HepG2 (cell line): ENCODE measurements at regions not wholly inside any gene's neighbourhood (a gene's known extent, or its start where the extent isn't known, plus 50 kb on each side); places are given as distances from the start of the nearest gene placed in this dataset.

Experiments
- ATAC-seq: fragments of 200-7000 bp; cut with Tn5 transposase; 3 replicates; pipeline ENCODE4 v1.9.1; 2020; ENCODE audit warnings: mild to moderate bottlenecking, moderate library complexity
- BruUV-seq: library from RNA; stranded (reverse); fragments of 400-500 nt; replicated peaks from 2 replicates; lab custom pipeline; 2021; lab: Mats Ljungman, UMichigan
- CTCF ChIA-PET: fragments of 300-600 bp; formaldehyde crosslinking; extraction: SDS; loops from one replicate; lab custom pipeline; 2021; ENCODE audit warnings: low total read pairs, inconsistent platforms, low intra/inter-chr PET ratio; lab: Yijun Ruan, JAX
- POLR2A ChIA-PET: fragments of 350-600 bp; sonication (Branson Sonifier 250); formaldehyde crosslinking; loops from one replicate; lab custom pipeline; 2020; ENCODE audit warnings: antibody characterized with exemption, inconsistent platforms; lab: Yijun Ruan, JAX
- DNase-seq: peaks from one replicate; pipeline ENCODE4 v3.0.0-alpha.2; 2015; ENCODE audit warnings: low spot score
- FAIRE-seq: peaks from 3 replicates; lab custom pipeline; 2011; peaks lifted over from hg19 to GRCh38; lab: Jason Lieb, UNC
- H2AFZ ChIP-seq: one replicate; pipeline ENCODE4 v1.6.1; 2011; ENCODE audit warnings: low read length, inconsistent platforms
- H3K27ac ChIP-seq: fragments of 300-600 bp; 3 replicates; pipeline ENCODE4 v1.8.0; 2011; ENCODE audit warnings: mixed run types, mild to moderate bottlenecking, mixed read lengths, low read length, inconsistent platforms; ENCODE audit not compliant: insufficient read depth; ENCODE audit errors: extremely low read length
- H3K27me3 ChIP-seq, 2 experiments: fragments of 200-600 bp in 1 of 2; 2 replicates in 1 of 2; 3 replicates in 1 of 2; pipeline versions ENCODE4 v1.6.0 to v1.8.0; 2011; ENCODE audit warnings: low read length in 2 of 2, mild to moderate bottlenecking in 2 of 2, moderate library complexity in 2 of 2, inconsistent platforms in 1 of 2; ENCODE audit not compliant: insufficient read depth in 2 of 2, control insufficient read depth in 1 of 2
- H3K36me3 ChIP-seq, 2 experiments: fragments of 200-600 bp in 1 of 2; replicated peaks in 1 of 2; 2 replicates in 1 of 2; 3 replicates in 1 of 2; pipeline versions ENCODE4 v1.5.1 to v1.8.0; 2011; ENCODE audit warnings: low read length in 2 of 2, inconsistent platforms in 1 of 2; ENCODE audit not compliant: insufficient read depth in 2 of 2, control insufficient read depth in 1 of 2
- H3K4me1 ChIP-seq: 2 replicates; pipeline ENCODE4 v1.5.1; 2012; ENCODE audit warnings: low read length, inconsistent platforms; ENCODE audit not compliant: insufficient read depth
- H3K4me2 ChIP-seq: 2 replicates; pipeline ENCODE4 v1.6.0; 2011; ENCODE audit warnings: low read depth, low read length, inconsistent platforms
- H3K4me3 ChIP-seq, 3 experiments: fragments of 200-600 bp in 1 of 3; sonication (generic), shearing (Covaris generic) in 1 of 3; replicated peaks in 1 of 3; 2 replicates each; pipeline ENCODE4 v1.5.1; 2011 to 2016; ENCODE audit warnings: low read length in 3 of 3, inconsistent platforms in 2 of 3, low read depth in 2 of 3, mild to moderate bottlenecking in 2 of 3, control low read depth in 1 of 3, mixed read lengths in 1 of 3; ENCODE audit not compliant: insufficient read depth in 1 of 3
- H3K79me2 ChIP-seq: one replicate; pipeline ENCODE4 v1.6.1; 2011; ENCODE audit warnings: low read length, inconsistent platforms; ENCODE audit not compliant: insufficient read depth
- H3K9ac ChIP-seq: 2 replicates; pipeline ENCODE4 v1.6.0; 2011; ENCODE audit warnings: mild to moderate bottlenecking, low read depth, low read length, inconsistent platforms; ENCODE audit not compliant: insufficient read depth
- H3K9me3 ChIP-seq: 2 replicates; pipeline ENCODE4 v1.5.1; 2012; ENCODE audit warnings: mild to moderate bottlenecking, low read length
- H4K20me1 ChIP-seq: 2 replicates; pipeline ENCODE4 v1.6.0; 2011; ENCODE audit warnings: inconsistent platforms, mild to moderate bottlenecking, low read length, moderate library complexity; ENCODE audit not compliant: insufficient read depth
- E2F1 ChIP-seq: sonication (generic); formaldehyde crosslinking; IDR thresholded peaks from 2 replicates; pipeline ENCODE4 v1.5.0; 2020; ENCODE audit warnings: missing genetic modification reagents
- FOSL2 ChIP-seq: sonication (generic); formaldehyde crosslinking; IDR thresholded peaks from 2 replicates; pipeline ENCODE4 v1.4.0; 2020; ENCODE audit warnings: missing genetic modification reagents
- HDAC1 ChIP-seq: sonication (generic); formaldehyde crosslinking; IDR thresholded peaks from 2 replicates; pipeline ENCODE4 v1.5.1; 2020; ENCODE audit warnings: mild to moderate bottlenecking, missing genetic modification reagents
- HMGXB3 ChIP-seq: sonication (generic); formaldehyde crosslinking; IDR thresholded peaks from 2 replicates; pipeline ENCODE4 v1.4.0; 2020; ENCODE audit warnings: missing genetic modification reagents, borderline replicate concordance
- MIER3 ChIP-seq: IDR thresholded peaks from 2 replicates; pipeline ENCODE4 v1.6.1; 2016; ENCODE audit warnings: missing compliant biosample characterization, borderline replicate concordance
- SRSF1 ChIP-seq: fragments of 200-400 bp; formaldehyde crosslinking; optimal IDR thresholded peaks from 2 replicates; pipeline ENCODE3; 2017; ENCODE audit warnings: mild to moderate bottlenecking, low read depth, low read length, moderate library complexity
- UBTF ChIP-seq: sonication (generic); formaldehyde crosslinking; IDR thresholded peaks from 2 replicates; pipeline ENCODE4 v1.4.0; 2020; ENCODE audit warnings: mild to moderate bottlenecking, missing genetic modification reagents
- ZNF670 ChIP-seq: sonication (generic); formaldehyde crosslinking; IDR thresholded peaks from 2 replicates; pipeline ENCODE4 v1.8.0; 2022; ENCODE audit warnings: mild to moderate bottlenecking, missing genetic modification reagents, borderline replicate concordance
- ZSCAN22 ChIP-seq: sonication (generic); formaldehyde crosslinking; IDR thresholded peaks from 2 replicates; pipeline ENCODE4 v1.4.0; 2020; ENCODE audit warnings: mild to moderate bottlenecking, missing genetic modification reagents
- WGBS: methylation state at CpG from one replicate; pipeline ENCODE4 v1.1.6; 2017; ENCODE audit warnings: low lambda C conversion rate; 5-methylcytosine and 5-hydroxymethylcytosine counted together
- in situ Hi-C: cut with HindIII; loops from 2 replicates; pipeline ENCODE4 v1.10.0; 2017; ENCODE audit warnings: low pct_unique_long_range_greater_than_20kb; ENCODE audit not compliant: extremely low pct_ligation_motif_present
- intact Hi-C: fragments of 100-400 bp; cut with micrococcal nuclease; formaldehyde crosslinking; loops from one replicate; pipeline ENCODE4 v1.10.0; 2022; ENCODE audit not compliant: unreplicated experiment
- TF ChIP-seq, protein P1 (sequence below): sonication (generic); formaldehyde crosslinking; IDR thresholded peaks from 2 replicates; pipeline ENCODE4 v1.4.0; 2020; ENCODE audit warnings: mild to moderate bottlenecking, missing genetic modification reagents

DNA sequence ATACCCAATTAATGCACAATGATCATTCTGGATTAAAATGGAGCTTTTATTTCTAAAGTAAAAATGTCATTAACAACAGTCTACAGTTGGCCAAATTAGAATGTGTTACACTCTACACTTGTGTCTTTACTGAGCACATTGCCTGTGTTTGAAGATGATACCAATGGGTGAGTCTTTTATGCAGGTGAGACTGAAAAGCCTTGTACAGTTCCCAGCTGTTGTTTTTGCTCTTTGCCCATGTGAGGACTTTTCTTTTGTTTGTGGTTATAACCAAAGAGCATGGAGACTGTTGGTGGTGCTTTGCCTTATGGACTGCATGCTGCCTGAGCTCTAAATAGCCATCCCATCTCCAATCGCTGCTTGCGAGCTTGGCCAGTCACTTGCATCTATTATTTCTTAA, 264.5 kb downstream of the GATA3 start:
- Histone ChIP-seq H3K4me2 (no peak overlapping the region), H3K36me3 (no peaks in the 10 kb centered on the region), H2AFZ (no peak overlapping the region), H3K9me3 (no peaks in the 10 kb centered on the region), H4K20me1 (no peaks in the 10 kb centered on the region), H3K27me3 (no peaks in the 10 kb centered on the region), H3K9ac (no peak overlapping the region), H3K79me2 (no peaks in the 10 kb centered on the region), H3K4me1 (no peaks in the 10 kb centered on the region), H3K27ac (no peak overlapping the region), H3K4me3 (no peak overlapping the region)
- FAIRE-seq (no peak), ATAC-seq (no peak), DNase-seq (no peak)
- no peak for TF ChIP-seq SRSF1
- no peak for TF ChIP-seq UBTF (CRISPR knock-in tag)
- TF ChIP-seq HDAC1 (CRISPR knock-in tag), result no peak
- TF ChIP-seq, protein P1, sequence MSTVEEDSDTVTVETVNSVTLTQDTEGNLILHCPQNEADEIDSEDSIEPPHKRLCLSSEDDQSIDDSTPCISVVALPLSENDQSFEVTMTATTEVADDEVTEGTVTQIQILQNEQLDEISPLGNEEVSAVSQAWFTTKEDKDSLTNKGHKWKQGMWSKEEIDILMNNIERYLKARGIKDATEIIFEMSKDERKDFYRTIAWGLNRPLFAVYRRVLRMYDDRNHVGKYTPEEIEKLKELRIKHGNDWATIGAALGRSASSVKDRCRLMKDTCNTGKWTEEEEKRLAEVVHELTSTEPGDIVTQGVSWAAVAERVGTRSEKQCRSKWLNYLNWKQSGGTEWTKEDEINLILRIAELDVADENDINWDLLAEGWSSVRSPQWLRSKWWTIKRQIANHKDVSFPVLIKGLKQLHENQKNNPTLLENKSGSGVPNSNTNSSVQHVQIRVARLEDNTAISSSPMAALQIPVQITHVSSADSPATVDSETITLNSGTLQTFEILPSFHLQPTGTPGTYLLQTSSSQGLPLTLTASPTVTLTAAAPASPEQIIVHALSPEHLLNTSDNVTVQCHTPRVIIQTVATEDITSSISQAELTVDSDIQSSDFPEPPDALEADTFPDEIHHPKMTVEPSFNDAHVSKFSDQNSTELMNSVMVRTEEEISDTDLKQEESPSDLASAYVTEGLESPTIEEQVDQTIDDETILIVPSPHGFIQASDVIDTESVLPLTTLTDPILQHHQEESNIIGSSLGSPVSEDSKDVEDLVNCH, result no peak
- TF ChIP-seq E2F1 (CRISPR knock-in tag), result no peak
- TF ChIP-seq ZSCAN22, result no peak
- TF ChIP-seq MIER3, result no peak
- TF ChIP-seq FOSL2 (CRISPR knock-in tag), result no peak
- TF ChIP-seq ZNF670, result no peak
- no peak for TF ChIP-seq HMGXB3 (CRISPR knock-in tag)
- in situ Hi-C loops (no loop called here), intact Hi-C loops (no loop called here)
- CTCF ChIA-PET, result no interaction called here
- BruUV-seq, result no TSS peak
- WGBS, result 78% methylated on average over 2 of the region's 2 CpGs
- POLR2A ChIA-PET, result no interaction called here
